ENCODE measurements at regions not wholly inside any gene's neighbourhood (a gene's known extent, or its start where the extent isn't known, plus 50 kb on each side); places are given as distances from the start of the nearest gene placed in this dataset.

- H3K9me3 ChIP-seq (ENCODE audit: control extremely low read depth in 1 of 5, control insufficient read depth in 4 of 5, insufficient read depth in 2 of 5, low read depth in 1 of 5, low read length in 4 of 5): no peaks in the 10 kb centered on the region
- no peaks in the 10 kb centered on the region for H3K27me3 ChIP-seq (replicated peaks in 2 of 5; ENCODE audit: control insufficient read depth in 4 of 5, insufficient read depth in 5 of 5, low read length in 4 of 5)
- no peaks in the 10 kb centered on the region for H3K4me1 ChIP-seq (ENCODE audit: control extremely low read depth in 1 of 4, control insufficient read depth in 4 of 4, insufficient read depth in 4 of 4, low read length in 3 of 4)
- ChIA-PET POLR2A (no interaction called here), CTCF (no interaction called here)
- no peak overlapping the region for H3K27ac ChIP-seq (ENCODE audit: insufficient read depth in 1 of 2, low read depth in 1 of 2, low read length in 2 of 2, poor library complexity in 1 of 2, severe bottlenecking in 2 of 2)
- no peaks in the 10 kb centered on the region for H3K36me3 ChIP-seq (ENCODE audit: control insufficient read depth in 4 of 4, insufficient read depth in 4 of 4, low read length in 3 of 4)
- WGBS (ENCODE audit: insufficient coverage): 11% methylated on average over 1 of the region's 2 CpGs
- H3K4me3 ChIP-seq (ENCODE audit: control insufficient read depth in 1 of 7, extremely low read depth in 1 of 7, insufficient read depth in 4 of 7, low read depth in 2 of 7, low read length in 6 of 7): no peak overlapping the region
- no peak for DNase-seq
Observed at GRCh38 chr1:242877229-242877628, 352.7 kb upstream of the PLD5 start.

DNA sequence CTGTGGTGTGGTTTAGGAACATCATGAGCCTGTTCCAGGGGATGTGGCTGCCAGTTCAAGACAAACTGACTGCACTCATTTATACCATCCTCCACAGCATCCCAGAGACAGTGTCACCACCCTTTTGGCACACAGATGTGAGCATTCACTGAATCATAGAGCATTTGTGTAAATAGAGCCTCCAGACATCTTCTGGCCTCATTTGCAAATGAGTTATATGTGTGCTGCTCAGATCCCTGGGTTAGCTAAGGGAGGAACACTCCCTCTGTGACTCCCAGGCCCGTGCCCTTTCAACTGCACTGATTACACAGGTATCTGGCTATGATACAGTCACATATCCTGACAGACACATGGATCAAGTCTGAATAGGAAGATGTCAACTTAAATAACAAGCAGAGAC is 351.5 kb upstream of the PLD5 start:
- Histone ChIP-seq H3K4me1 (ENCODE audit: control extremely low read depth in 1 of 4, control insufficient read depth in 4 of 4, insufficient read depth in 4 of 4, low read length in 3 of 4) (no peaks in the 10 kb centered on the region), H3K9me3 (ENCODE audit: control extremely low read depth in 1 of 5, control insufficient read depth in 4 of 5, insufficient read depth in 2 of 5, low read depth in 1 of 5, low read length in 4 of 5) (no peaks in the 10 kb centered on the region), H3K27ac (ENCODE audit: insufficient read depth in 1 of 2, low read depth in 1 of 2, low read length in 2 of 2, poor library complexity in 1 of 2, severe bottlenecking in 2 of 2) (no peak overlapping the region), H3K36me3 (ENCODE audit: control insufficient read depth in 4 of 4, insufficient read depth in 4 of 4, low read length in 3 of 4) (no peaks in the 10 kb centered on the region), H3K4me3 (ENCODE audit: control insufficient read depth in 1 of 7, extremely low read depth in 1 of 7, insufficient read depth in 4 of 7, low read depth in 2 of 7, low read length in 6 of 7) (no peak overlapping the region), H3K27me3 (replicated peaks in 2 of 5; ENCODE audit: control insufficient read depth in 4 of 5, insufficient read depth in 5 of 5, low read length in 4 of 5) (no peaks in the 10 kb centered on the region)
- 83% methylated on average over 1 of the region's 1 CpG for WGBS (ENCODE audit: insufficient coverage)
- no peak for DNase-seq
- ChIA-PET POLR2A (no interaction called here), CTCF (no interaction called here)

GRCh38 chr1:242873661-242874060 is 349.2 kb upstream of the PLD5 start:
- H3K9me3 ChIP-seq (ENCODE audit: control extremely low read depth in 1 of 5, control insufficient read depth in 4 of 5, insufficient read depth in 2 of 5, low read depth in 1 of 5, low read length in 4 of 5): no peaks in the 10 kb centered on the region
- no peaks in the 10 kb centered on the region for H3K27me3 ChIP-seq (replicated peaks in 2 of 5; ENCODE audit: control insufficient read depth in 4 of 5, insufficient read depth in 5 of 5, low read length in 4 of 5)
- H3K36me3 ChIP-seq (ENCODE audit: control insufficient read depth in 4 of 4, insufficient read depth in 4 of 4, low read length in 3 of 4): no peaks in the 10 kb centered on the region
- no peak overlapping the region for H3K4me3 ChIP-seq (ENCODE audit: control insufficient read depth in 1 of 7, extremely low read depth in 1 of 7, insufficient read depth in 4 of 7, low read depth in 2 of 7, low read length in 6 of 7)
- H3K4me1 ChIP-seq (ENCODE audit: control extremely low read depth in 1 of 4, control insufficient read depth in 4 of 4, insufficient read depth in 4 of 4, low read length in 3 of 4): no peaks in the 10 kb centered on the region
- DNase-seq: no peak
- POLR2A ChIA-PET: no interaction called here
- H3K27ac ChIP-seq (ENCODE audit: insufficient read depth in 1 of 2, low read depth in 1 of 2, low read length in 2 of 2, poor library complexity in 1 of 2, severe bottlenecking in 2 of 2): no peak overlapping the region
- WGBS (ENCODE audit: insufficient coverage): no CpG with 5 or more reads among the region's 1 CpG
- CTCF ChIA-PET: no interaction called here

GRCh38 chr1:242872521-242872920 is 348.0 kb upstream of the PLD5 start:
- Histone ChIP-seq H3K9me3 (ENCODE audit: control extremely low read depth in 1 of 5, control insufficient read depth in 4 of 5, insufficient read depth in 2 of 5, low read depth in 1 of 5, low read length in 4 of 5) (no peaks in the 10 kb centered on the region), H3K36me3 (ENCODE audit: control insufficient read depth in 4 of 4, insufficient read depth in 4 of 4, low read length in 3 of 4) (no peaks in the 10 kb centered on the region), H3K27me3 (replicated peaks in 2 of 5; ENCODE audit: control insufficient read depth in 4 of 5, insufficient read depth in 5 of 5, low read length in 4 of 5) (no peaks in the 10 kb centered on the region), H3K4me1 (ENCODE audit: control extremely low read depth in 1 of 4, control insufficient read depth in 4 of 4, insufficient read depth in 4 of 4, low read length in 3 of 4) (no peaks in the 10 kb centered on the region), H3K27ac (ENCODE audit: insufficient read depth in 1 of 2, low read depth in 1 of 2, low read length in 2 of 2, poor library complexity in 1 of 2, severe bottlenecking in 2 of 2) (no peak overlapping the region), H3K4me3 (ENCODE audit: control insufficient read depth in 1 of 7, extremely low read depth in 1 of 7, insufficient read depth in 4 of 7, low read depth in 2 of 7, low read length in 6 of 7) (no peak overlapping the region)
- 100% methylated on average over 1 of the region's 5 CpGs for WGBS (ENCODE audit: insufficient coverage)
- ChIA-PET CTCF (no interaction called here), POLR2A (no interaction called here)
- no peak for DNase-seq

DNA sequence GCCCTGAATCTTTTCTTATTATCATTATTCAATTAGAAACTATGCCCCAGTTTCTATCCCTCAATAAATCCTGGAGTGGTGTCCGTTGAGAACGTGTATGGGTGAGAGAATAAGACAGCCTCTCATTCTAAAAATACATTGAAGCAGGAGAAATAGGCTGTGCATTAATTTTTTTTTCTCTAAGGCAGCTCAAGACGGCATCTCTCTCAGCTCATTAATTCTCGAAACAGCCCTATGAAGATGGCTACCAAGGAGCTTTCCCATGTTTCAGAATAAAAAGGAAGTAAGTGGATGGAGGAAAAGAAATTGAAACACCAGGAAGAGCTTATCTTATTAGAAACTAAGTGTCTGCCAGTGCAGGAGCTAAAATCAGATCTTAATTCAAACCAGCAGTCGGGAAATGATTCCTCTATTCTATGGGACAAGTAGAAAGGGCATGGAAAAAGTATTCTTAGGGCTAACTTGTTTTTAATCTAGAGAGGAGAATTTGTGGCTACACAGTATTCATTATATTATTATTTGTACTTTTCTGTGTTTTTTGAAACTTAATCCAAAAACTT is 347.1 kb upstream of the PLD5 start:
- Histone ChIP-seq H3K4me1 (ENCODE audit: control extremely low read depth in 1 of 4, control insufficient read depth in 4 of 4, insufficient read depth in 4 of 4, low read length in 3 of 4) (no peaks in the 10 kb centered on the region), H3K36me3 (ENCODE audit: control insufficient read depth in 4 of 4, insufficient read depth in 4 of 4, low read length in 3 of 4) (no peaks in the 10 kb centered on the region), H3K4me3 (ENCODE audit: control insufficient read depth in 1 of 7, extremely low read depth in 1 of 7, insufficient read depth in 4 of 7, low read depth in 2 of 7, low read length in 6 of 7) (no peak overlapping the region), H3K27me3 (replicated peaks in 2 of 5; ENCODE audit: control insufficient read depth in 4 of 5, insufficient read depth in 5 of 5, low read length in 4 of 5) (no peaks in the 10 kb centered on the region), H3K27ac (ENCODE audit: insufficient read depth in 1 of 2, low read depth in 1 of 2, low read length in 2 of 2, poor library complexity in 1 of 2, severe bottlenecking in 2 of 2) (no peak overlapping the region), H3K9me3 (ENCODE audit: control extremely low read depth in 1 of 5, control insufficient read depth in 4 of 5, insufficient read depth in 2 of 5, low read depth in 1 of 5, low read length in 4 of 5) (no peaks in the 10 kb centered on the region)
- WGBS (ENCODE audit: insufficient coverage): 100% methylated on average over 2 of the region's 5 CpGs
- CTCF ChIA-PET: no interaction called here
- POLR2A ChIA-PET: no interaction called here
- DNase-seq: no peak

DNA sequence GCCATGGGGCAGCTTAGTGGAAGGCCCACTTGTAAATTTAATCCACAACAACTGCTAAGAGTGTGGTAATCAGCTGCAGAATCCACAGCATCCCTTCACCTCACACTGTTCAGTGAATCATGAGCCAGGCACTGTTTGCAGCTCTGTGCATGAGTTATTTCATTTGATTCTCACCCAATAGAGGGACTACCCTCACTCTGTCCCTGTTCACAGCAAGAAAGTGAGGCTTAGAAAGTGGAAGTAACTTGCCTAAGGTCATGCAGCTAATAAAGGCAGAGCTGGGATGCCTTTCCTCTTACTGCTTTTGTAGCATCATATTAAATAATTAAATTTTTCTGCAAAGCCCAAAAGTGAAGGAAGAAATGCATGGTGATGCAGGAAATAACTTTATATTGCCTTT is 346.5 kb upstream of the PLD5 start:
- H3K36me3 ChIP-seq (ENCODE audit: control insufficient read depth in 4 of 4, insufficient read depth in 4 of 4, low read length in 3 of 4): no peaks in the 10 kb centered on the region
- DNase-seq: no peak
- no peak overlapping the region for H3K4me3 ChIP-seq (ENCODE audit: control insufficient read depth in 1 of 7, extremely low read depth in 1 of 7, insufficient read depth in 4 of 7, low read depth in 2 of 7, low read length in 6 of 7)
- POLR2A ChIA-PET: no interaction called here
- CTCF ChIA-PET: no interaction called here
- no peaks in the 10 kb centered on the region for H3K4me1 ChIP-seq (ENCODE audit: control extremely low read depth in 1 of 4, control insufficient read depth in 4 of 4, insufficient read depth in 4 of 4, low read length in 3 of 4)
- no peak overlapping the region for H3K27ac ChIP-seq (ENCODE audit: insufficient read depth in 1 of 2, low read depth in 1 of 2, low read length in 2 of 2, poor library complexity in 1 of 2, severe bottlenecking in 2 of 2)
- H3K27me3 ChIP-seq (replicated peaks in 2 of 5; ENCODE audit: control insufficient read depth in 4 of 5, insufficient read depth in 5 of 5, low read length in 4 of 5): no peaks in the 10 kb centered on the region
- no peaks in the 10 kb centered on the region for H3K9me3 ChIP-seq (ENCODE audit: control extremely low read depth in 1 of 5, control insufficient read depth in 4 of 5, insufficient read depth in 2 of 5, low read depth in 1 of 5, low read length in 4 of 5)

GRCh38 chr1:242856289-242856688 is 331.8 kb upstream of the PLD5 start:
- Histone ChIP-seq H3K36me3 (ENCODE audit: control insufficient read depth in 4 of 4, insufficient read depth in 4 of 4, low read length in 3 of 4) (no peaks in the 10 kb centered on the region), H3K9me3 (ENCODE audit: control extremely low read depth in 1 of 5, control insufficient read depth in 4 of 5, insufficient read depth in 2 of 5, low read depth in 1 of 5, low read length in 4 of 5) (no peaks in the 10 kb centered on the region), H3K4me1 (ENCODE audit: control extremely low read depth in 1 of 4, control insufficient read depth in 4 of 4, insufficient read depth in 4 of 4, low read length in 3 of 4) (no peaks in the 10 kb centered on the region), H3K4me3 (ENCODE audit: control insufficient read depth in 1 of 7, extremely low read depth in 1 of 7, insufficient read depth in 4 of 7, low read depth in 2 of 7, low read length in 6 of 7) (no peak overlapping the region), H3K27ac (ENCODE audit: insufficient read depth in 1 of 2, low read depth in 1 of 2, low read length in 2 of 2, poor library complexity in 1 of 2, severe bottlenecking in 2 of 2) (no peak overlapping the region), H3K27me3 (replicated peaks in 2 of 5; ENCODE audit: control insufficient read depth in 4 of 5, insufficient read depth in 5 of 5, low read length in 4 of 5) (no peaks in the 10 kb centered on the region)
- POLR2A ChIA-PET: no interaction called here
- no CpG with 5 or more reads among the region's 4 CpGs for WGBS (ENCODE audit: insufficient coverage)
- no peak for DNase-seq
- CTCF ChIA-PET: no interaction called here
